ENCODE measurements at regions not wholly inside any gene's neighbourhood (a gene's known extent, or its start where the extent isn't known, plus 50 kb on each side); places are given as distances from the start of the nearest gene placed in this dataset.

DNA sequence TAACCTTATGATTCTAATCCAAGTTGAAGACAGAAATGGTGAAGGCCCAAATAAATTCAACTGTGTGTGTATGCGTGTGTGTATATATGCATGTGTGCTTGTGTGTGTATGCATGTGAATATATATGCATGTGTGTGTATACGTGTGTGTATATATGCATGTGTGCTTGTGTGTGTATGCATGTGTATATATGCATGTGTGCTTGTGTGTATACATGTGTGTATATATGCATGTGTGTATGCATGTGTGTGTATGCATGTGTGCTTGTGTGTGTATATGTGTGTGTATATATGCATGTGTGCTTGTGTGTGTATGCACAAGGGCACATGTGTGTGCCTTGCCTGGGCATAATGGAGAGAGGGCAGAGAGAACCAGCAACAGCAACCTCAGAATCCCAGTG, 184.7 kb upstream of the PLPP4 start (continued):
- TF ChIP-seq, protein P1, sequence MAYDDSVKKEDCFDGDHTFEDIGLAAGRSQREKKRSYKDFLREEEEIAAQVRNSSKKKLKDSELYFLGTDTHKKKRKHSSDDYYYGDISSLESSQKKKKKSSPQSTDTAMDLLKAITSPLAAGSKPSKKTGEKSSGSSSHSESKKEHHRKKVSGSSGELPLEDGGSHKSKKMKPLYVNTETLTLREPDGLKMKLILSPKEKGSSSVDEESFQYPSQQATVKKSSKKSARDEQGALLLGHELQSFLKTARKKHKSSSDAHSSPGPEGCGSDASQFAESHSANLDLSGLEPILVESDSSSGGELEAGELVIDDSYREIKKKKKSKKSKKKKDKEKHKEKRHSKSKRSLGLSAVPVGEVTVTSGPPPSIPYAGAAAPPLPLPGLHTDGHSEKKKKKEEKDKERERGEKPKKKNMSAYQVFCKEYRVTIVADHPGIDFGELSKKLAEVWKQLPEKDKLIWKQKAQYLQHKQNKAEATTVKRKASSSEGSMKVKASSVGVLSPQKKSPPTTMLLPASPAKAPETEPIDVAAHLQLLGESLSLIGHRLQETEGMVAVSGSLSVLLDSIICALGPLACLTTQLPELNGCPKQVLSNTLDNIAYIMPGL (CRISPR knock-in tag; IDR thresholded peaks at IDR 0.05): no peak
- no peak for TF ChIP-seq KAT7 (CRISPR knock-in tag; IDR thresholded peaks at IDR 0.05; ENCODE audit: borderline replicate concordance)

- peaks cover 5% of the 10 kb centered on the region; the same call in 1 of the 2 replicates for H3K9me3 Mint-ChIP-seq
- POLR2A ChIA-PET: no interaction called here
- CTCF ChIA-PET: interaction anchor here (1.0 to 1.1 kb wide), 2 partner anchors 56 to 59 kb away, joined by 3 to 5 read pairs; no protein-coding TSS in a partner anchor
- no peaks in the 10 kb centered on the region for H3K36me3 Mint-ChIP-seq
- H3K4me1 Mint-ChIP-seq: peaks cover 25% of the 10 kb centered on the region
- H3K27ac Mint-ChIP-seq: no peak overlapping the region
- H3K27me3 Mint-ChIP-seq (ENCODE audit: low read depth): peaks cover 49% of the 10 kb centered on the region
- H3K4me3 Mint-ChIP-seq: peak overlapping the region; percentile 11; the same call in 1 of the 2 replicates
- DNase-seq (ENCODE audit: low spot score) (no peak), ATAC-seq (peak; percentile 91)
- TF ChIP-seq IRF1 (CRISPR knock-in tag; IDR thresholded peaks at IDR 0.05) (no peak), NFYB (CRISPR knock-in tag; conservative IDR thresholded peaks at IDR 0.05; ENCODE audit: low read depth) (no peak), NR1H2 (CRISPR knock-in tag; IDR thresholded peaks at IDR 0.05) (no peak), FOXK1 (CRISPR knock-in tag; IDR thresholded peaks at IDR 0.05) (no peak), ATF2 (CRISPR knock-in tag; IDR thresholded peaks at IDR 0.05; ENCODE audit: borderline replicate concordance, low read depth) (no peak), SMAD4 (CRISPR knock-in tag; IDR thresholded peaks at IDR 0.05) (no peak), USF2 (CRISPR knock-in tag; IDR thresholded peaks at IDR 0.05) (no peak), SMAD3 (CRISPR knock-in tag; IDR thresholded peaks at IDR 0.05; ENCODE audit: borderline replicate concordance) (no peak), KAT7 (CRISPR knock-in tag; IDR thresholded peaks at IDR 0.05; ENCODE audit: borderline replicate concordance) (no peak), ATF6 (CRISPR knock-in tag; IDR thresholded peaks at IDR 0.05) (no peak), GTF2I (CRISPR knock-in tag; conservative IDR thresholded peaks at IDR 0.05) (no peak), NFE2L1 (CRISPR knock-in tag; IDR thresholded peaks at IDR 0.05) (no peak), JAZF1 (CRISPR knock-in tag; IDR thresholded peaks at IDR 0.05) (no peak)
Measured at GRCh38 chr10:120278069-120278468, 179.0 kb upstream of the PLPP4 start.

- Mint-ChIP-seq H3K36me3 (no peaks in the 10 kb centered on the region), H3K27me3 (ENCODE audit: low read depth) (peaks cover 49% of the 10 kb centered on the region), H3K4me3 (no peak overlapping the region), H3K4me1 (peaks cover 21% of the 10 kb centered on the region), H3K27ac (no peak overlapping the region), H3K9me3 (peaks cover 5% of the 10 kb centered on the region; the same call in 1 of the 2 replicates)
- no peak for ATAC-seq
- CTCF ChIA-PET: interaction anchor here (1.1 kb wide), 1 partner anchor 58 kb away, joined by 5 read pairs; no protein-coding TSS in a partner anchor
- DNase-seq (ENCODE audit: low spot score): no peak
- TF ChIP-seq ZNF425 (CRISPR knock-in tag; conservative IDR thresholded peaks at IDR 0.05): no peak
- no peak for TF ChIP-seq JUN (CRISPR knock-in tag; IDR thresholded peaks at IDR 0.05)
- no peak for TF ChIP-seq PRRX2 (CRISPR knock-in tag; IDR thresholded peaks at IDR 0.05)
- TF ChIP-seq, protein P2, sequence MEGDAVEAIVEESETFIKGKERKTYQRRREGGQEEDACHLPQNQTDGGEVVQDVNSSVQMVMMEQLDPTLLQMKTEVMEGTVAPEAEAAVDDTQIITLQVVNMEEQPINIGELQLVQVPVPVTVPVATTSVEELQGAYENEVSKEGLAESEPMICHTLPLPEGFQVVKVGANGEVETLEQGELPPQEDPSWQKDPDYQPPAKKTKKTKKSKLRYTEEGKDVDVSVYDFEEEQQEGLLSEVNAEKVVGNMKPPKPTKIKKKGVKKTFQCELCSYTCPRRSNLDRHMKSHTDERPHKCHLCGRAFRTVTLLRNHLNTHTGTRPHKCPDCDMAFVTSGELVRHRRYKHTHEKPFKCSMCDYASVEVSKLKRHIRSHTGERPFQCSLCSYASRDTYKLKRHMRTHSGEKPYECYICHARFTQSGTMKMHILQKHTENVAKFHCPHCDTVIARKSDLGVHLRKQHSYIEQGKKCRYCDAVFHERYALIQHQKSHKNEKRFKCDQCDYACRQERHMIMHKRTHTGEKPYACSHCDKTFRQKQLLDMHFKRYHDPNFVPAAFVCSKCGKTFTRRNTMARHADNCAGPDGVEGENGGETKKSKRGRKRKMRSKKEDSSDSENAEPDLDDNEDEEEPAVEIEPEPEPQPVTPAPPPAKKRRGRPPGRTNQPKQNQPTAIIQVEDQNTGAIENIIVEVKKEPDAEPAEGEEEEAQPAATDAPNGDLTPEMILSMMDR (IDR thresholded peaks at IDR 0.05): no peak
- TF ChIP-seq GABPB1 (CRISPR knock-in tag; IDR thresholded peaks at IDR 0.05): no peak
- TF ChIP-seq, protein P3, sequence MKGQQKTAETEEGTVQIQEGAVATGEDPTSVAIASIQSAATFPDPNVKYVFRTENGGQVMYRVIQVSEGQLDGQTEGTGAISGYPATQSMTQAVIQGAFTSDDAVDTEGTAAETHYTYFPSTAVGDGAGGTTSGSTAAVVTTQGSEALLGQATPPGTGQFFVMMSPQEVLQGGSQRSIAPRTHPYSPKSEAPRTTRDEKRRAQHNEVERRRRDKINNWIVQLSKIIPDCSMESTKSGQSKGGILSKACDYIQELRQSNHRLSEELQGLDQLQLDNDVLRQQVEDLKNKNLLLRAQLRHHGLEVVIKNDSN (CRISPR knock-in tag; IDR thresholded peaks at IDR 0.05): no peak
- POLR2A ChIA-PET: no interaction called here
Measured at GRCh38 chr10:120279196-120279595, 177.8 kb upstream of the PLPP4 start.
